ENCODE measurements at regions not wholly inside any gene's neighbourhood (a gene's known extent, or its start where the extent isn't known, plus 50 kb on each side); places are given as distances from the start of the nearest gene placed in this dataset.

DNA sequence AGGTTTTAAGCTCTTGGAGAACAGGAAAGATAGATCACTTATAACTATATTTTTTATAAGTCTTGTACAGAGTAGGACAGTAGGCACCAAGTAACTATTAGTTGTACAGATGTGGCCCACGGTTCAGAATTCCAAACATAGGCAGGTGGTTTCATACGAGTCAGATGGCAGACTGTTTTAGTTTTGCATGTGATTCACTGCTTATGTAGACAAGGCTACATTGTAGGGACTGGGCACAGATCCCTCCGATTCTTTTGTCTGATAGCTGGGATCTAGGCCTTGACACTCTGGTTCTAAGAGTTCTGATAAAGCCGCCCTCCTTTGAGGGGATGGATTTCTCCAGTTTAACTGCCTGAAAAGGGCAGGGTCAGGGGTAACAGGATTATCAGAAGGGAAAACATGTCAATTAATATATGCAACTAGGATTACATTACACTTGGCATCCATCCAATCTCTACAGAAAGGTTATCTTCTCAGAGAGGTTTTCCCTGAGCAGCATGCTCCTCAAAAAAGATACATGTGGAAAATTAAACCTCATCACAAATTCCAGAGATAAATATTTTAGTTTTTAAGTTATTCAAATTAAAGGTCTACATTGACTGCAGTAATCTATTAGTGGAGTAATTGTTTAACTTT lies 87.8 kb downstream of the SPRY1 start:
- TF ChIP-seq, protein P1, sequence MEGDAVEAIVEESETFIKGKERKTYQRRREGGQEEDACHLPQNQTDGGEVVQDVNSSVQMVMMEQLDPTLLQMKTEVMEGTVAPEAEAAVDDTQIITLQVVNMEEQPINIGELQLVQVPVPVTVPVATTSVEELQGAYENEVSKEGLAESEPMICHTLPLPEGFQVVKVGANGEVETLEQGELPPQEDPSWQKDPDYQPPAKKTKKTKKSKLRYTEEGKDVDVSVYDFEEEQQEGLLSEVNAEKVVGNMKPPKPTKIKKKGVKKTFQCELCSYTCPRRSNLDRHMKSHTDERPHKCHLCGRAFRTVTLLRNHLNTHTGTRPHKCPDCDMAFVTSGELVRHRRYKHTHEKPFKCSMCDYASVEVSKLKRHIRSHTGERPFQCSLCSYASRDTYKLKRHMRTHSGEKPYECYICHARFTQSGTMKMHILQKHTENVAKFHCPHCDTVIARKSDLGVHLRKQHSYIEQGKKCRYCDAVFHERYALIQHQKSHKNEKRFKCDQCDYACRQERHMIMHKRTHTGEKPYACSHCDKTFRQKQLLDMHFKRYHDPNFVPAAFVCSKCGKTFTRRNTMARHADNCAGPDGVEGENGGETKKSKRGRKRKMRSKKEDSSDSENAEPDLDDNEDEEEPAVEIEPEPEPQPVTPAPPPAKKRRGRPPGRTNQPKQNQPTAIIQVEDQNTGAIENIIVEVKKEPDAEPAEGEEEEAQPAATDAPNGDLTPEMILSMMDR (IDR thresholded peaks at IDR 0.05), result no peak
- TF ChIP-seq POLR2A (IDR thresholded peaks at IDR 0.05), result no peak
